Tibial nerve (tissue), 4 donors: ENCODE measurements at regions not wholly inside any gene's neighbourhood (a gene's known extent, or its start where the extent isn't known, plus 50 kb on each side); places are given as distances from the start of the nearest gene placed in this dataset.

Experiments
- CTCF ChIP-seq, 5 experiments: fragments of 200-600 bp in 3 of 5; fragments of 450-650 bp in 2 of 5; sonication (generic) in 3 of 5; IDR thresholded peaks; one replicate each; pipeline ENCODE4 v1.5.1; 2016 to 2019; ENCODE audit warnings: antibody characterized with exemption in 5 of 5, mild to moderate bottlenecking in 3 of 5, moderate library complexity in 2 of 5
- EP300 ChIP-seq, 2 donors: sonication (generic); formaldehyde crosslinking; IDR thresholded peaks; one replicate each; pipeline ENCODE4 v1.6.1; 2017; ENCODE audit warnings: antibody characterized with exemption in 2 of 2, mild to moderate bottlenecking in 1 of 2

DNA sequence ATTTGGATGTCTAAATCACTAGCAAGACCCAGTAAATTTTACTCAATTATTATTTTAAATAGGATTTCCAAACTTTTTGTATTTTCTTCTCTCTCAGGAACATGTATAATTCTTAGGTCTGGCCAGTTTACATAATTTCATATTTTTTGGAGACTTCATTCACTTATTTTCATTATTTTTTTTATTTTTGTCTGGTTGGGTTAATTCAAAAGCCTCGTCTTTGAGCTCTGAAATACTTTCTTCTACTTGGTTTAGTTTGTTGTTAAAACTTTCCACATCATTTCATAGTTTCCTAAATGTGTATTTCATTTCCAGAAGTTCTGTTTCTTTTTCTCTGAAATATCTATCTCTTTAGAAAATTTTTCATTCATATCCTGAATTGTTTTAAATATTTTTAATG lies 322.9 kb upstream of the SPRY2 start:
- TF ChIP-seq CTCF (IDR thresholded peaks at IDR 0.05), result no peak
- TF ChIP-seq EP300 (IDR thresholded peaks at IDR 0.05), result no peak
